Fibroblast of mammary gland (primary cell): ENCODE measurements at regions not wholly inside any gene's neighbourhood (a gene's known extent, or its start where the extent isn't known, plus 50 kb on each side); places are given as distances from the start of the nearest gene placed in this dataset.

Experiments
- DNase-seq: peaks from one replicate; pipeline ENCODE4 v3.0.0-alpha.2; 2010; ENCODE audit warnings: low read depth
- H3K4me3 ChIP-seq: 2 replicates; pipeline ENCODE4 v1.5.1; 2011; ENCODE audit warnings: low read depth, mild to moderate bottlenecking, low read length, moderate library complexity; ENCODE audit not compliant: control insufficient read depth
- TF ChIP-seq, protein P1 (sequence below): conservative IDR thresholded peaks from 2 replicates; pipeline ENCODE4 v1.5.1; 2011; ENCODE audit warnings: low read depth, low read length, inconsistent platforms; ENCODE audit not compliant: control insufficient read depth, insufficient read depth

DNA sequence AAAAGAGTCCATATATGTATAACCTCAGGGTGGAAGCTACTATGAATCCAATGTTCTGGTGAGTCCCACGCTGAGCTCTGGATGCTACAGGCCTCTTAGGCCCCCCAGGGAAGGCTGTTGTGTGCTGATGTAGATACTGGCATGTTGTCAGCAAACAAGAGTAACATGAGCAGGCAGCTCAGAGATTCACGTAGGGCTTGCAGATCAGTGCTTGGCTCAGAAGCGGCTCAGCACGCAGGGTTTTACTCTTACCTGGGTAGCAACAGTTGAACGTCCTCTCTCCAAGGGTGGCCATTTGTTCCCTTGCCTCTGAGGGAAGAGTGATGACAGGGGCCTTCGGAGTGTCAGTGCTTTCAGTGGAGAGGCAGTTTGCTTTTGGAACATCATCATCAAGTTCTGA is 93.4 kb downstream of the ZFP64 start:
- TF ChIP-seq, protein P1, sequence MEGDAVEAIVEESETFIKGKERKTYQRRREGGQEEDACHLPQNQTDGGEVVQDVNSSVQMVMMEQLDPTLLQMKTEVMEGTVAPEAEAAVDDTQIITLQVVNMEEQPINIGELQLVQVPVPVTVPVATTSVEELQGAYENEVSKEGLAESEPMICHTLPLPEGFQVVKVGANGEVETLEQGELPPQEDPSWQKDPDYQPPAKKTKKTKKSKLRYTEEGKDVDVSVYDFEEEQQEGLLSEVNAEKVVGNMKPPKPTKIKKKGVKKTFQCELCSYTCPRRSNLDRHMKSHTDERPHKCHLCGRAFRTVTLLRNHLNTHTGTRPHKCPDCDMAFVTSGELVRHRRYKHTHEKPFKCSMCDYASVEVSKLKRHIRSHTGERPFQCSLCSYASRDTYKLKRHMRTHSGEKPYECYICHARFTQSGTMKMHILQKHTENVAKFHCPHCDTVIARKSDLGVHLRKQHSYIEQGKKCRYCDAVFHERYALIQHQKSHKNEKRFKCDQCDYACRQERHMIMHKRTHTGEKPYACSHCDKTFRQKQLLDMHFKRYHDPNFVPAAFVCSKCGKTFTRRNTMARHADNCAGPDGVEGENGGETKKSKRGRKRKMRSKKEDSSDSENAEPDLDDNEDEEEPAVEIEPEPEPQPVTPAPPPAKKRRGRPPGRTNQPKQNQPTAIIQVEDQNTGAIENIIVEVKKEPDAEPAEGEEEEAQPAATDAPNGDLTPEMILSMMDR = no peak
- no peak overlapping the region for H3K4me3 ChIP-seq
- no peak for DNase-seq

DNA sequence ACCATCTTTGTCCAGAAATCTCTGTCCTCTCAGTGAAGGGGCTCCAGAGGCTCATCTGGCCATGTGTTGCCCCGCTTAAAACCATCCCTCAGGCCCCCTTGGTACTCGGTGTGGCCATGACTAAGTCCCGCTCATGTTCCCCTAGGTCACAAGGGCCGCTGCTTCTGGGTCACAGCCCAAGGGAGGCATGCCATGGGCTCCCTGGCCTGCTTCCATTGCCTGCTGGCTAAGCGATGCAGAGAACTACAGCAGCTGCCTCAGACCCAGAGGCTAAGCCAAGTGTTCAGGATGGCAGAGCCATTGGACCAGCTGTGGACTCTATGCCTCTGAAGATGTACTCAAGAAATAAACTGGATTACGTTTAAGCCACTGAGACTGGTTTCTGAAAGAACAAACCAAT is 95.5 kb downstream of the ZFP64 start:
- DNase-seq = no peak
- TF ChIP-seq, protein P1 = no peak
- H3K4me3 ChIP-seq = no peak overlapping the region

DNA sequence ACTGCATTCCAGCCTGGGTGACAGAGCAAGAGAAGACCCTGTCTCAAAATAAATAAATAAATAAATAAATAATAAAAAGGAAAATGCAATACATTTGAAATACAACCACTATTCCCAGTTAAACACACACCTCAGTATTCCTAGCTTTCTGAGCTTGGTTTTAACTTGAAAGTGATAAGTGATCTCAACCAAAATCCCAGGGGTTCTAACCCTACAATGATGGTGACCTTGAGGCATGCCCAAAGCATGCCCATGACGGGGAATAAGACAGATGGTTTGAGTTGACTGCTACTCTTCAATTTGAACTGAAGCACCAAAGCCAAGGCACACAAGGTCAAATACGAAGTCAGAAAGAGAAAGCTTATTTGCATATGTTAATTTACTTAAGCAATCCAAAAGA is 96.9 kb downstream of the ZFP64 start:
- H3K4me3 ChIP-seq = no peak overlapping the region
- TF ChIP-seq, protein P1 = no peak
- no peak for DNase-seq

GRCh38 chr20:52093575-52093974 is 98.0 kb downstream of the ZFP64 start:
- TF ChIP-seq, protein P1 = no peak
- no peak for DNase-seq
- no peak overlapping the region for H3K4me3 ChIP-seq

GRCh38 chr20:52090035-52090434 is 101.5 kb downstream of the ZFP64 start:
- H3K4me3 ChIP-seq = no peak overlapping the region
- TF ChIP-seq, protein P1 = no peak
- DNase-seq = no peak

GRCh38 chr20:52087471-52087870 is 104.1 kb downstream of the ZFP64 start:
- no peak for DNase-seq
- TF ChIP-seq, protein P1 = no peak
- no peak overlapping the region for H3K4me3 ChIP-seq

- no peak for DNase-seq
- TF ChIP-seq, protein P1 = no peak
- no peak overlapping the region for H3K4me3 ChIP-seq
Measured at GRCh38 chr20:52086878-52087277, 104.7 kb downstream of the ZFP64 start.
